HepG2 (cell line): ENCODE measurements at regions not wholly inside any gene's neighbourhood (a gene's known extent, or its start where the extent isn't known, plus 50 kb on each side); places are given as distances from the start of the nearest gene placed in this dataset.

ENCODE experiments used
- ATAC-seq: fragments of 200-7000 bp; cut with Tn5 transposase; 3 replicates; pipeline ENCODE4 v1.9.1; 2020; ENCODE audit warnings: mild to moderate bottlenecking, moderate library complexity
- BruUV-seq: library from RNA; stranded (reverse); fragments of 400-500 nt; replicated peaks from 2 replicates; lab custom pipeline; 2021; lab: Mats Ljungman, UMichigan
- CTCF ChIA-PET: fragments of 300-600 bp; formaldehyde crosslinking; extraction: SDS; loops from one replicate; lab custom pipeline; 2021; ENCODE audit warnings: low total read pairs, inconsistent platforms, low intra/inter-chr PET ratio; lab: Yijun Ruan, JAX
- POLR2A ChIA-PET: fragments of 350-600 bp; sonication (Branson Sonifier 250); formaldehyde crosslinking; loops from one replicate; lab custom pipeline; 2020; ENCODE audit warnings: antibody characterized with exemption, inconsistent platforms; lab: Yijun Ruan, JAX
- DNase-seq: peaks from one replicate; pipeline ENCODE4 v3.0.0-alpha.2; 2015; ENCODE audit warnings: low spot score
- FAIRE-seq: peaks from 3 replicates; lab custom pipeline; 2011; peaks lifted over from hg19 to GRCh38; lab: Jason Lieb, UNC
- H2AFZ ChIP-seq: one replicate; pipeline ENCODE4 v1.6.1; 2011; ENCODE audit warnings: low read length, inconsistent platforms
- H3K27ac ChIP-seq: fragments of 300-600 bp; 3 replicates; pipeline ENCODE4 v1.8.0; 2011; ENCODE audit warnings: mixed run types, mild to moderate bottlenecking, mixed read lengths, low read length, inconsistent platforms; ENCODE audit not compliant: insufficient read depth; ENCODE audit errors: extremely low read length
- H3K27me3 ChIP-seq, 2 experiments: fragments of 200-600 bp in 1 of 2; 2 replicates in 1 of 2; 3 replicates in 1 of 2; pipeline versions ENCODE4 v1.6.0 to v1.8.0; 2011; ENCODE audit warnings: low read length in 2 of 2, mild to moderate bottlenecking in 2 of 2, moderate library complexity in 2 of 2, inconsistent platforms in 1 of 2; ENCODE audit not compliant: insufficient read depth in 2 of 2, control insufficient read depth in 1 of 2
- H3K36me3 ChIP-seq, 2 experiments: fragments of 200-600 bp in 1 of 2; replicated peaks in 1 of 2; 2 replicates in 1 of 2; 3 replicates in 1 of 2; pipeline versions ENCODE4 v1.5.1 to v1.8.0; 2011; ENCODE audit warnings: low read length in 2 of 2, inconsistent platforms in 1 of 2; ENCODE audit not compliant: insufficient read depth in 2 of 2, control insufficient read depth in 1 of 2
- H3K4me1 ChIP-seq: 2 replicates; pipeline ENCODE4 v1.5.1; 2012; ENCODE audit warnings: low read length, inconsistent platforms; ENCODE audit not compliant: insufficient read depth
- H3K4me2 ChIP-seq: 2 replicates; pipeline ENCODE4 v1.6.0; 2011; ENCODE audit warnings: low read depth, low read length, inconsistent platforms
- H3K4me3 ChIP-seq, 3 experiments: fragments of 200-600 bp in 1 of 3; sonication (generic), shearing (Covaris generic) in 1 of 3; replicated peaks in 1 of 3; 2 replicates each; pipeline ENCODE4 v1.5.1; 2011 to 2016; ENCODE audit warnings: low read length in 3 of 3, inconsistent platforms in 2 of 3, low read depth in 2 of 3, mild to moderate bottlenecking in 2 of 3, control low read depth in 1 of 3, mixed read lengths in 1 of 3; ENCODE audit not compliant: insufficient read depth in 1 of 3
- H3K79me2 ChIP-seq: one replicate; pipeline ENCODE4 v1.6.1; 2011; ENCODE audit warnings: low read length, inconsistent platforms; ENCODE audit not compliant: insufficient read depth
- H3K9ac ChIP-seq: 2 replicates; pipeline ENCODE4 v1.6.0; 2011; ENCODE audit warnings: mild to moderate bottlenecking, low read depth, low read length, inconsistent platforms; ENCODE audit not compliant: insufficient read depth
- H3K9me3 ChIP-seq: 2 replicates; pipeline ENCODE4 v1.5.1; 2012; ENCODE audit warnings: mild to moderate bottlenecking, low read length
- H4K20me1 ChIP-seq: 2 replicates; pipeline ENCODE4 v1.6.0; 2011; ENCODE audit warnings: inconsistent platforms, mild to moderate bottlenecking, low read length, moderate library complexity; ENCODE audit not compliant: insufficient read depth
- HDAC6 ChIP-seq: fragments of 200-600 bp; sonication (generic); IDR thresholded peaks from 2 replicates; pipeline ENCODE4 v1.7.0; 2017; ENCODE audit warnings: mild to moderate bottlenecking, antibody characterized with exemption, low read length, low read depth
- HNRNPL ChIP-seq: fragments of 200-400 bp; formaldehyde crosslinking; IDR thresholded peaks from 2 replicates; pipeline ENCODE4 v1.6.1; 2017; ENCODE audit warnings: mild to moderate bottlenecking, low read depth, low read length
- KMT2A ChIP-seq: sonication (generic); formaldehyde crosslinking; IDR thresholded peaks from 2 replicates; pipeline ENCODE4 v1.4.0; 2020; ENCODE audit warnings: missing genetic modification reagents
- MAF1 ChIP-seq: sonication (generic); formaldehyde crosslinking; IDR thresholded peaks from 2 replicates; pipeline ENCODE4 v1.5.0; 2020; ENCODE audit warnings: missing genetic modification reagents, borderline replicate concordance
- MATR3 ChIP-seq: sonication (generic); formaldehyde crosslinking; IDR thresholded peaks from 2 replicates; pipeline ENCODE4 v1.4.0; 2020; ENCODE audit warnings: missing genetic modification reagents
- ZC3H4 ChIP-seq: sonication (generic); formaldehyde crosslinking; IDR thresholded peaks from 2 replicates; pipeline ENCODE4 v1.4.0; 2020; ENCODE audit warnings: missing genetic modification reagents, borderline replicate concordance
- ZNF34 ChIP-seq: sonication (generic); formaldehyde crosslinking; IDR thresholded peaks from 2 replicates; pipeline ENCODE4 v1.4.0; 2020; ENCODE audit warnings: mild to moderate bottlenecking, missing genetic modification reagents, borderline replicate concordance
- ZNF343 ChIP-seq: sonication (generic); formaldehyde crosslinking; IDR thresholded peaks from 2 replicates; pipeline ENCODE4 v1.4.0; 2020; ENCODE audit warnings: mild to moderate bottlenecking, missing genetic modification reagents
- ZNF446 ChIP-seq: sonication (generic); formaldehyde crosslinking; IDR thresholded peaks from 2 replicates; pipeline ENCODE4 v1.5.0; 2020; ENCODE audit warnings: mild to moderate bottlenecking, missing genetic modification reagents
- ZNF768 ChIP-seq: sonication (generic); formaldehyde crosslinking; IDR thresholded peaks from 2 replicates; pipeline ENCODE4 v1.4.0; 2020; ENCODE audit warnings: missing genetic modification reagents
- in situ Hi-C: cut with HindIII; loops from 2 replicates; pipeline ENCODE4 v1.10.0; 2017; ENCODE audit warnings: low pct_unique_long_range_greater_than_20kb; ENCODE audit not compliant: extremely low pct_ligation_motif_present
- intact Hi-C: fragments of 100-400 bp; cut with micrococcal nuclease; formaldehyde crosslinking; loops from one replicate; pipeline ENCODE4 v1.10.0; 2022; ENCODE audit not compliant: unreplicated experiment
- TF ChIP-seq, protein P1 (sequence below): sonication (generic); formaldehyde crosslinking; IDR thresholded peaks from 2 replicates; pipeline ENCODE4 v1.4.0; 2020; ENCODE audit warnings: missing genetic modification reagents, borderline replicate concordance
- TF ChIP-seq, protein P2 (sequence below): sonication (generic); formaldehyde crosslinking; IDR thresholded peaks from 2 replicates; pipeline ENCODE4 v1.8.1; 2022; ENCODE audit warnings: mild to moderate bottlenecking, missing genetic modification reagents
- TF ChIP-seq, protein P3 (sequence below): sonication (generic); formaldehyde crosslinking; IDR thresholded peaks from 2 replicates; pipeline ENCODE4 v1.4.0; 2020; ENCODE audit warnings: missing genetic modification reagents

GRCh38 chr11:17145972-17146371 is 61.8 kb downstream of the PIK3C2A start:
- in situ Hi-C loops = no loop called here
- Histone ChIP-seq H3K36me3 (peaks cover 8 to 35% of the 10 kb centered on the region in 2 experiments), H3K4me1 (peaks cover 20% of the 10 kb centered on the region), H3K9ac (no peak overlapping the region), H3K27me3 (no peaks in the 10 kb centered on the region), H3K4me3 (no peak overlapping the region), H3K79me2 (no peaks in the 10 kb centered on the region), H3K27ac (no peak overlapping the region), H2AFZ (no peak overlapping the region), H4K20me1 (no peaks in the 10 kb centered on the region), H3K4me2 (no peak overlapping the region), H3K9me3 (no peaks in the 10 kb centered on the region)
- no TSS peak for BruUV-seq
- TF ChIP-seq, protein P1, sequence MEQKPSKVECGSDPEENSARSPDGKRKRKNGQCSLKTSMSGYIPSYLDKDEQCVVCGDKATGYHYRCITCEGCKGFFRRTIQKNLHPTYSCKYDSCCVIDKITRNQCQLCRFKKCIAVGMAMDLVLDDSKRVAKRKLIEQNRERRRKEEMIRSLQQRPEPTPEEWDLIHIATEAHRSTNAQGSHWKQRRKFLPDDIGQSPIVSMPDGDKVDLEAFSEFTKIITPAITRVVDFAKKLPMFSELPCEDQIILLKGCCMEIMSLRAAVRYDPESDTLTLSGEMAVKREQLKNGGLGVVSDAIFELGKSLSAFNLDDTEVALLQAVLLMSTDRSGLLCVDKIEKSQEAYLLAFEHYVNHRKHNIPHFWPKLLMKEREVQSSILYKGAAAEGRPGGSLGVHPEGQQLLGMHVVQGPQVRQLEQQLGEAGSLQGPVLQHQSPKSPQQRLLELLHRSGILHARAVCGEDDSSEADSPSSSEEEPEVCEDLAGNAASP (CRISPR knock-in tag) = no peak
- TF ChIP-seq ZNF343 (CRISPR knock-in tag) = no peak
- TF ChIP-seq, protein P2, sequence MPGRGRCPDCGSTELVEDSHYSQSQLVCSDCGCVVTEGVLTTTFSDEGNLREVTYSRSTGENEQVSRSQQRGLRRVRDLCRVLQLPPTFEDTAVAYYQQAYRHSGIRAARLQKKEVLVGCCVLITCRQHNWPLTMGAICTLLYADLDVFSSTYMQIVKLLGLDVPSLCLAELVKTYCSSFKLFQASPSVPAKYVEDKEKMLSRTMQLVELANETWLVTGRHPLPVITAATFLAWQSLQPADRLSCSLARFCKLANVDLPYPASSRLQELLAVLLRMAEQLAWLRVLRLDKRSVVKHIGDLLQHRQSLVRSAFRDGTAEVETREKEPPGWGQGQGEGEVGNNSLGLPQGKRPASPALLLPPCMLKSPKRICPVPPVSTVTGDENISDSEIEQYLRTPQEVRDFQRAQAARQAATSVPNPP (CRISPR knock-in tag) = no peak
- TF ChIP-seq MAF1 (CRISPR knock-in tag) = no peak
- no peak for TF ChIP-seq MATR3 (CRISPR knock-in tag)
- TF ChIP-seq ZNF446 (CRISPR knock-in tag) = no peak
- no peak for TF ChIP-seq ZNF768 (CRISPR knock-in tag)
- no peak for TF ChIP-seq ZNF34 (CRISPR knock-in tag)
- no peak for TF ChIP-seq HNRNPL
- no peak for TF ChIP-seq HDAC6
- no peak for TF ChIP-seq ZC3H4 (CRISPR knock-in tag)
- TF ChIP-seq KMT2A = no peak
- TF ChIP-seq, protein P3, sequence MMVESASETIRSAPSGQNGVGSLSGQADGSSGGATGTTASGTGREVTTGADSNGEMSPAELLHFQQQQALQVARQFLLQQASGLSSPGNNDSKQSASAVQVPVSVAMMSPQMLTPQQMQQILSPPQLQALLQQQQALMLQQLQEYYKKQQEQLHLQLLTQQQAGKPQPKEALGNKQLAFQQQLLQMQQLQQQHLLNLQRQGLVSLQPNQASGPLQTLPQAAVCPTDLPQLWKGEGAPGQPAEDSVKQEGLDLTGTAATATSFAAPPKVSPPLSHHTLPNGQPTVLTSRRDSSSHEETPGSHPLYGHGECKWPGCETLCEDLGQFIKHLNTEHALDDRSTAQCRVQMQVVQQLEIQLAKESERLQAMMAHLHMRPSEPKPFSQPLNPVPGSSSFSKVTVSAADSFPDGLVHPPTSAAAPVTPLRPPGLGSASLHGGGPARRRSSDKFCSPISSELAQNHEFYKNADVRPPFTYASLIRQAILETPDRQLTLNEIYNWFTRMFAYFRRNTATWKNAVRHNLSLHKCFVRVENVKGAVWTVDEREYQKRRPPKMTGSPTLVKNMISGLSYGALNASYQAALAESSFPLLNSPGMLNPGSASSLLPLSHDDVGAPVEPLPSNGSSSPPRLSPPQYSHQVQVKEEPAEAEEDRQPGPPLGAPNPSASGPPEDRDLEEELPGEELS = no peak
- FAIRE-seq (no peak), ATAC-seq (no peak), DNase-seq (no peak)
- intact Hi-C loops = no loop called here
- POLR2A ChIA-PET = no interaction called here
- CTCF ChIA-PET = no interaction called here
